ENCODE measurements at regions not wholly inside any gene's neighbourhood (a gene's known extent, or its start where the extent isn't known, plus 50 kb on each side); places are given as distances from the start of the nearest gene placed in this dataset.
"Not testable (repeated sequence)": the region's sequence is repeated elsewhere in the genome, so short reads cannot be mapped to it uniquely, and the experiment has no call there.

DNA sequence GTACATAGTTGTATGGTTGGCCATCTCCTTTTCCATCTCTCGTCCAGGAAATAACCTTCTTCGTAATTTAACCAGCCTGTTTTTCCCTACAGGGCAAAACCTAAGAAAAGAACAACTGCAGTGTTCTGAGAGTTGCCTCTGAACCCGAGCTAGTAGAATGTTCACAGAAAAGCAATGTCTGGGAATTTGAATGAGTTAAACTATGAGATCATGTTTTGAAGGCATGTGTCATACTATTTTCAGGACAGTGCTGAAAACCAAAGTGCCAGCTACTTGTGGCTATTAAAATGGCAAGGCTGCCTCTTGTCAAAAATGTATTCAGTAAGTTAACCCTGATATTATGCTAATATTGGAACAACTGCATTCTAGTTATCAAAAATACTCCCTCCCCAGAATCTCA lies 482.9 kb upstream of the SPRED2 start:
- no peak for DNase-seq (ENCODE audit: low read depth)
- TF ChIP-seq POLR2A (IDR thresholded peaks at IDR 0.05; ENCODE audit: extremely low read depth, insufficient read length) (no peak), MYC (IDR thresholded peaks at IDR 0.05; ENCODE audit: low read depth, low read length) (no peak)
- TF ChIP-seq, protein P1, sequence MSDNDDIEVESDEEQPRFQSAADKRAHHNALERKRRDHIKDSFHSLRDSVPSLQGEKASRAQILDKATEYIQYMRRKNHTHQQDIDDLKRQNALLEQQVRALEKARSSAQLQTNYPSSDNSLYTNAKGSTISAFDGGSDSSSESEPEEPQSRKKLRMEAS (IDR thresholded peaks at IDR 0.05; ENCODE audit: low read depth, low read length): no peak
- TF ChIP-seq, protein P2, sequence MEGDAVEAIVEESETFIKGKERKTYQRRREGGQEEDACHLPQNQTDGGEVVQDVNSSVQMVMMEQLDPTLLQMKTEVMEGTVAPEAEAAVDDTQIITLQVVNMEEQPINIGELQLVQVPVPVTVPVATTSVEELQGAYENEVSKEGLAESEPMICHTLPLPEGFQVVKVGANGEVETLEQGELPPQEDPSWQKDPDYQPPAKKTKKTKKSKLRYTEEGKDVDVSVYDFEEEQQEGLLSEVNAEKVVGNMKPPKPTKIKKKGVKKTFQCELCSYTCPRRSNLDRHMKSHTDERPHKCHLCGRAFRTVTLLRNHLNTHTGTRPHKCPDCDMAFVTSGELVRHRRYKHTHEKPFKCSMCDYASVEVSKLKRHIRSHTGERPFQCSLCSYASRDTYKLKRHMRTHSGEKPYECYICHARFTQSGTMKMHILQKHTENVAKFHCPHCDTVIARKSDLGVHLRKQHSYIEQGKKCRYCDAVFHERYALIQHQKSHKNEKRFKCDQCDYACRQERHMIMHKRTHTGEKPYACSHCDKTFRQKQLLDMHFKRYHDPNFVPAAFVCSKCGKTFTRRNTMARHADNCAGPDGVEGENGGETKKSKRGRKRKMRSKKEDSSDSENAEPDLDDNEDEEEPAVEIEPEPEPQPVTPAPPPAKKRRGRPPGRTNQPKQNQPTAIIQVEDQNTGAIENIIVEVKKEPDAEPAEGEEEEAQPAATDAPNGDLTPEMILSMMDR (IDR thresholded peaks at IDR 0.05; ENCODE audit: low read depth, low read length): no peak
- no peak overlapping the region for H3K4me3 ChIP-seq (ENCODE audit: low read depth, low read length)

DNA sequence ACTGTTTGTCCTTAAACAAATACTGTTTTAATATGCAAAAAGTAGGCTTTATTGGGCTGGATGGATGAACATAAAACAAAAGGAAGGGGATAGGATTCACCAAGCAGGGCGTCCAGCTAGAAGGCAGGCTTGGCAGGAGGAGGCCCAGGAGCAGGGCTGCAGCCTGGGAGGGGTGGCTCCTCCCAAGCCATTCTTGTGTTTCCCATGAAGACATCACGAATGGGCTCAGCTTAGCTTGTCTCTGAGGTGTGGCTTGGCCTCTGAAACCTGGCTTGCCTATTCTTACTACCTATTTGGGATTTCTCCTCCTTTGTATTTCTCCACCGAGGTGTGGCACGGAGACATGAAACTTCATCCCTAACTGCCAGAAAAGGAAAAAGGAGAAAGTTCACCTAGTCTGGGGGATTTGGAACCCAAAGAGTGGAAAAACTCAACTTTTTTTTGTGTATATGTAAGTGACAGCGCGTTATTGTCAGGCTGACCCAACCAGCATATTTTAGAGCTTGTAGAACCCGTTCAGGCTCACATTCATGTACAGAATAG lies 481.9 kb upstream of the SPRED2 start:
- no peak for TF ChIP-seq MYC (IDR thresholded peaks at IDR 0.05; ENCODE audit: low read depth, low read length)
- TF ChIP-seq, protein P2 (IDR thresholded peaks at IDR 0.05; ENCODE audit: low read depth, low read length): no peak
- TF ChIP-seq, protein P1 (IDR thresholded peaks at IDR 0.05; ENCODE audit: low read depth, low read length): no peak
- no peak for TF ChIP-seq POLR2A (IDR thresholded peaks at IDR 0.05; ENCODE audit: extremely low read depth, insufficient read length)
- no peak for DNase-seq (ENCODE audit: low read depth)
- no peak overlapping the region for H3K4me3 ChIP-seq (ENCODE audit: low read depth, low read length)

DNA sequence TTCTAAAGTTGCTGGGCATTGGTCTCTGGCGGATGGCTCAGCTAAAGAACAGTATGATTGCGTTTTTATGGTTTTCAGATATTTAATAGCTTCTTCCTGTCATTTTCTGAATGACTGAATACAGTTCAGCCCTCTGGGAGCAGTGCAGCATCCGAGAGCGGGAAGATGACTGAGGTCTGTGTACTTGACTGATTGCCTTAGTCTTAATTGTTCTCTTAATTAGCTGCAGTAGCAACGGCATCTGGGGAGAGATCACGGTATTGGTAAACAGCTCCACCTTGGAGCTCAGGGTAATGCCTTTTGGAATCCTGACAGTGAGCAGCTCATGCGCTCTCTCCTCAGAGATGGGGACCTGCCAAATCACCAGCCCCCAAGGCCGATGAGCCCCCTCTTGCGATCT lies 481.4 kb upstream of the SPRED2 start:
- no peak overlapping the region for H3K4me3 ChIP-seq (ENCODE audit: low read depth, low read length)
- DNase-seq (ENCODE audit: low read depth): no peak
- TF ChIP-seq, protein P2 (IDR thresholded peaks at IDR 0.05; ENCODE audit: low read depth, low read length): no peak
- TF ChIP-seq POLR2A (IDR thresholded peaks at IDR 0.05; ENCODE audit: extremely low read depth, insufficient read length): no peak
- TF ChIP-seq, protein P1 (IDR thresholded peaks at IDR 0.05; ENCODE audit: low read depth, low read length): no peak
- no peak for TF ChIP-seq MYC (IDR thresholded peaks at IDR 0.05; ENCODE audit: low read depth, low read length)

DNA sequence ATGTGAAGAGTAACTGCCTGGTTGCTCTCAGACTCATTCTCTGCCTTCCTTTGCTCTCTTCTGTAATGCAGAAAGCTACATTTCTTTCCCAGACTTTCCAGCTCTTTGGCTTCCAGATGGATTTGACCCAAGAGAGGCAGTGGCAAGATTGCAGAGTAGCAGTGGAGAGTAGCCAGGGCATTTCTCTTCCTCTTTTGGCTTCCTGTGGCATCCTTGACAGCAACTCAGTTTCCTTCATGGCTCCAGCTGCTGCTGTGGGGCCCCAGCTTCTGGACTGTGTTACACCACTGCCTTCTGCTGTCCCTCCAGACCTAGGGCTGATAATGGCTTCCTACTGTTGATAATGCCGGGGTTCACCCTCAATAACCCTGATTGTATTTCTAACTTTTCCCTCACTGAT lies 469.4 kb upstream of the SPRED2 start:
- H3K4me3 ChIP-seq (ENCODE audit: low read depth, low read length): no peak overlapping the region
- DNase-seq (ENCODE audit: low read depth): peak; percentile 29
- TF ChIP-seq, protein P2 (IDR thresholded peaks at IDR 0.05; ENCODE audit: low read depth, low read length): no peak
- TF ChIP-seq POLR2A (IDR thresholded peaks at IDR 0.05; ENCODE audit: extremely low read depth, insufficient read length) (no peak), MYC (IDR thresholded peaks at IDR 0.05; ENCODE audit: low read depth, low read length) (no peak)
- TF ChIP-seq, protein P1 (IDR thresholded peaks at IDR 0.05; ENCODE audit: low read depth, low read length): no peak

DNA sequence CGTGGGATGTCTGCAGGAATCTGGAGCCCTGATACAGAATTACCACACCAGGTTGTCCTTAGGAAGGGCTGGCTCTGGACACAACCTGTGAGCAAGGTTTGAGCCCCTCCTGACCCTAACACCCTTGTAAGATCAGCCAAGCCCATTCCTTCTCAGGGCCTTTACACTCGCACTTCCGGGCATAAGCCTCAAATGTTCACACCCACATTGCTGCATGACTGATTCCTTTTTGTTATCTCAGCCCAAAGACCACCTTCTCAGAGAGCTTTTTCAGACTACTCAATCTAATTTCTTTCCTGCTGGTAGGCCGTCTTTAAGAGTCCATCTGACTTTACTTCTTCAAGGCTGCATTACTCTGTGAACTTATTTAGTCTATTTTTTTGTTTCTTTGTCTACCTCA lies 464.0 kb upstream of the SPRED2 start:
- no peak for DNase-seq (ENCODE audit: low read depth)
- TF ChIP-seq POLR2A (IDR thresholded peaks at IDR 0.05; ENCODE audit: extremely low read depth, insufficient read length) (no peak), MYC (IDR thresholded peaks at IDR 0.05; ENCODE audit: low read depth, low read length) (no peak)
- TF ChIP-seq, protein P1 (IDR thresholded peaks at IDR 0.05; ENCODE audit: low read depth, low read length): no peak
- TF ChIP-seq, protein P2 (IDR thresholded peaks at IDR 0.05; ENCODE audit: low read depth, low read length): no peak

DNA sequence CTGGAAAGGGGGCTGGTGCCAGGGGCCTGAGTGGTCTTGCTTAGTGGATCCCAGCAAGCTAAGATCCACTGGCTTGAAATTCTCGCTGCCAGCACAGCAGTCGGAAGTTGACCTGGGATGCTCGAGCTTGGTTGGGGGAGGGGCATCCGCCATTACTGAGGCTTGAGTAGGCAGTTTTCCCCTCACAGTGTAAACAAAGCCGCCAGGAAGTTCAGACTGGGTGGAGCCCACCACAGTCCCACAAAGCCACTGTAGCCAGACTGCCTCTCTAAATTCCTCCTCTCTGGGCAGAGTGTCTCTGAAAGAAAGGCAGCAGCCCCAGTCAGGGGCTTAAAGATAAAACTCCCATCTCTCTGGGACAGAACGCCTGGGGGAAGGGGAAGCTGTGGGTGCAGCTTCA lies 457.7 kb upstream of the SPRED2 start:
- H3K4me3 ChIP-seq (ENCODE audit: low read depth, low read length); DNase-seq (ENCODE audit: low read depth): not testable (repeated sequence)

More for the DNA sequence above, 464.0 kb upstream of the SPRED2 start:
- H3K4me3 ChIP-seq (ENCODE audit: low read depth, low read length): no peak overlapping the region

All from NB4 (cell line).